ENCODE measurements at regions not wholly inside any gene's neighbourhood (a gene's known extent, or its start where the extent isn't known, plus 50 kb on each side); places are given as distances from the start of the nearest gene placed in this dataset.

GRCh38 chr10:4373612-4374011 lies 452.4 kb upstream of the AKR1E2 start:
- Histone ChIP-seq H3K4me3 (replicated peaks; ENCODE audit: insufficient read depth, low read length) (no peak overlapping the region), H3K27ac (replicated peaks) (no peak overlapping the region), H3K27me3 (ENCODE audit: insufficient read depth, poor library complexity, severe bottlenecking) (no peaks in the 10 kb centered on the region)
- TF ChIP-seq CTCF (IDR thresholded peaks at IDR 0.05; ENCODE audit: insufficient read depth, low read length) (no peak), GABPA (IDR thresholded peaks at IDR 0.05; ENCODE audit: low read depth) (no peak), SPI1 (IDR thresholded peaks at IDR 0.05; ENCODE audit: borderline replicate concordance, low read depth) (no peak), REST (IDR thresholded peaks at IDR 0.05; ENCODE audit: insufficient replicate concordance, low read depth) (no peak), POLR2AphosphoS5 (IDR thresholded peaks at IDR 0.05; ENCODE audit: low read depth) (no peak)
- no peak for DNase-seq (ENCODE audit: low read depth in 1 of 2, low spot score in 1 of 2)

GRCh38 chr10:4373098-4373497 lies 452.9 kb upstream of the AKR1E2 start:
- Histone ChIP-seq H3K27ac (replicated peaks) (no peak overlapping the region), H3K4me3 (replicated peaks; ENCODE audit: insufficient read depth, low read length) (no peak overlapping the region), H3K27me3 (ENCODE audit: insufficient read depth, poor library complexity, severe bottlenecking) (no peaks in the 10 kb centered on the region)
- no peak for DNase-seq (ENCODE audit: low read depth in 1 of 2, low spot score in 1 of 2)
- TF ChIP-seq POLR2AphosphoS5 (IDR thresholded peaks at IDR 0.05; ENCODE audit: low read depth) (no peak), CTCF (IDR thresholded peaks at IDR 0.05; ENCODE audit: insufficient read depth, low read length) (no peak), REST (IDR thresholded peaks at IDR 0.05; ENCODE audit: insufficient replicate concordance, low read depth) (no peak), GABPA (IDR thresholded peaks at IDR 0.05; ENCODE audit: low read depth) (no peak), SPI1 (IDR thresholded peaks at IDR 0.05; ENCODE audit: borderline replicate concordance, low read depth) (no peak)

GRCh38 chr10:4372601-4373000 lies 453.4 kb upstream of the AKR1E2 start:
- no peak overlapping the region for H3K4me3 ChIP-seq (replicated peaks; ENCODE audit: insufficient read depth, low read length)
- no peaks in the 10 kb centered on the region for H3K27me3 ChIP-seq (ENCODE audit: insufficient read depth, poor library complexity, severe bottlenecking)
- no peak for DNase-seq (ENCODE audit: low read depth in 1 of 2, low spot score in 1 of 2)
- H3K27ac ChIP-seq (replicated peaks), result no peak overlapping the region
- no peak for TF ChIP-seq GABPA (IDR thresholded peaks at IDR 0.05; ENCODE audit: low read depth)
- TF ChIP-seq REST (IDR thresholded peaks at IDR 0.05; ENCODE audit: insufficient replicate concordance, low read depth), result no peak
- no peak for TF ChIP-seq POLR2AphosphoS5 (IDR thresholded peaks at IDR 0.05; ENCODE audit: low read depth)
- TF ChIP-seq CTCF (IDR thresholded peaks at IDR 0.05; ENCODE audit: insufficient read depth, low read length), result no peak
- TF ChIP-seq SPI1 (IDR thresholded peaks at IDR 0.05; ENCODE audit: borderline replicate concordance, low read depth), result no peak
